HEK293 (cell line): ENCODE measurements at regions not wholly inside any gene's neighbourhood (a gene's known extent, or its start where the extent isn't known, plus 50 kb on each side); places are given as distances from the start of the nearest gene placed in this dataset.

Experiments used
- CTCF ChIP-seq: fragments of 450-650 bp; formaldehyde crosslinking; IDR thresholded peaks from 2 replicates; pipeline ENCODE4 v1.5.1; 2016; ENCODE audit warnings: missing biosample characterization, missing genetic modification characterization
- EGR2 ChIP-seq: fragments of 450-650 bp; formaldehyde crosslinking; IDR thresholded peaks from 2 replicates; pipeline ENCODE4 v1.5.1; 2016; ENCODE audit warnings: low read depth, missing biosample characterization, missing genetic modification characterization
- PRDM4 ChIP-seq: fragments of 450-650 bp; formaldehyde crosslinking; IDR thresholded peaks from 2 replicates; pipeline ENCODE4 v1.5.1; 2017; ENCODE audit warnings: missing biosample characterization, missing genetic modification characterization
- ZBTB7A ChIP-seq: fragments of 450-650 bp; formaldehyde crosslinking; IDR thresholded peaks from 2 replicates; pipeline ENCODE4 v1.5.1; 2016; ENCODE audit warnings: low read depth, missing biosample characterization, missing genetic modification characterization
- ZNF23 ChIP-seq: fragments of 450-650 bp; formaldehyde crosslinking; IDR thresholded peaks from 2 replicates; pipeline ENCODE4 v1.5.1; 2016; ENCODE audit warnings: missing biosample characterization, missing genetic modification characterization, borderline replicate concordance
- ZNF24 ChIP-seq: fragments of 450-650 bp; formaldehyde crosslinking; IDR thresholded peaks from 2 replicates; pipeline ENCODE4 v1.5.1; 2016; ENCODE audit warnings: missing biosample characterization, missing genetic modification characterization
- ZNF266 ChIP-seq: fragments of 450-650 bp; formaldehyde crosslinking; IDR thresholded peaks from 2 replicates; pipeline ENCODE4 v1.5.1; 2016; ENCODE audit warnings: missing biosample characterization, missing genetic modification characterization, low read depth
- ZNF274 ChIP-seq, 2 experiments: fragments of 200-500 bp in 1 of 2; fragments of 450-650 bp in 1 of 2; sonication (Bioruptor generic) in 1 of 2; formaldehyde crosslinking in 1 of 2; IDR thresholded peaks; 2 replicates each; pipeline versions ENCODE4 v1.5.1 to v1.6.1; 2014 to 2016; ENCODE audit warnings: borderline replicate concordance in 1 of 2, inconsistent platforms in 1 of 2, low read length in 1 of 2, missing biosample characterization in 1 of 2, missing genetic modification characterization in 1 of 2
- ZNF416 ChIP-seq: fragments of 450-650 bp; formaldehyde crosslinking; IDR thresholded peaks from 2 replicates; pipeline ENCODE4 v1.5.1; 2016; ENCODE audit warnings: missing biosample characterization, missing genetic modification characterization

- no peak for TF ChIP-seq ZBTB7A (tag by site-specific recombination)
- TF ChIP-seq ZNF274 (IDR thresholded peaks at IDR 0.05; ENCODE audit: low read length), result no peak
- no peak for TF ChIP-seq ZNF274 (tag by site-specific recombination; IDR thresholded peaks at IDR 0.05; ENCODE audit: borderline replicate concordance)
- TF ChIP-seq ZNF266 (tag by site-specific recombination), result no peak
- TF ChIP-seq ZNF24 (tag by site-specific recombination), result no peak
- TF ChIP-seq CTCF (tag by site-specific recombination), result no peak
- no peak for TF ChIP-seq ZNF23 (tag by site-specific recombination)
- no peak for TF ChIP-seq EGR2 (tag by site-specific recombination)
- no peak for TF ChIP-seq ZNF416 (tag by site-specific recombination)
- no peak for TF ChIP-seq PRDM4 (tag by site-specific recombination)
Observed at GRCh38 chr4:181637186-181638105, 605.8 kb upstream of the TENM3 start.
